Cardiac fibroblast (primary cell): ENCODE measurements at regions not wholly inside any gene's neighbourhood (a gene's known extent, or its start where the extent isn't known, plus 50 kb on each side); places are given as distances from the start of the nearest gene placed in this dataset.

Experiments used
- DNase-seq, 2 donors: peaks; one replicate each; pipeline versions ENCODE4 v3.0.0 to v3.0.0-alpha.2; 2010; ENCODE audit warnings: low read depth in 2 of 2
- H3K4me3 ChIP-seq, 2 donors: replicated peaks in 1 of 2; 1 replicate in 1 of 2; 2 replicates in 1 of 2; pipeline ENCODE4 v1.5.1; 2011; ENCODE audit warnings: low read depth in 2 of 2, low read length in 2 of 2, mild to moderate bottlenecking in 2 of 2, moderate library complexity in 1 of 2
- CTCF ChIP-seq: IDR thresholded peaks from one replicate; pipeline ENCODE4 v1.5.1; 2011; ENCODE audit warnings: low read depth, mild to moderate bottlenecking, low read length, inconsistent platforms

DNA sequence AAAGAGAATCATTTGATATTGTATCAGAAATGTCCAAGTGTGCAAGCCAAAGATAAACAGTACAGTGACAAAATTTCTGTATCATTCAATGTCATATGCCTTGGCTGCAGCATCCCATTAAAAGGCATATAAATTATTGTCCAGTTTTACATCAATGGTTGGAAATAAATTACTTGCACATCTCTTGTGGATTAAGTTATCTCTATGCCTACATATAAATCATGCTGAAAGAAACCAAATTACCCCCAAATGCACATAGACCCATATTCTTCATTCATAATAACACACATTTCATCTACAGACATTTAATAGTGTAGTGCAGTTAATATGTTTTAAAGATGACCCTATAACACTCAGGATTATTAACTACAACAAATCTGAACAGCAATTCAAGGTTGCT, 1415.7 kb upstream of the PCDH9 start:
- no peak for TF ChIP-seq CTCF
- DNase-seq, result no peak
- H3K4me3 ChIP-seq, result no peak overlapping the region

DNA sequence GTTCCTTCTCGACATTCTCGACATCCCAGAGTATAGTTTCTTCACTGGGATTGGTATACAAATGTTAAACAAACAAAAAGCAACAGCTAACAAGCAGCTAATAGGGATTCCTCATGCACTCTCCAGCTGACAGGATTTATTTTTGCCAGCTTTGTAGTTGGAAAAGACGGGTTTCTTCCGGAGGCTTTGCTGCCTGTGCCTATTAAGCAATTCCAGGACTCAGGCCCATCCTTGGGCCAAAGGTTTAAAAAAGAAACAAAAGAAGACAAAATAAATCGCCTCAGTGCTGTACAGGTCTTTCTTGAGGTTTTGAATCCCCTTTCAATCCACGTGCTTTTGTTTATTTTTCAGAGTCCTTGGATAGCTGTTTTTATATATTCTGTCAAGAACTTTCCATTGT, 1414.5 kb upstream of the PCDH9 start:
- no peak for TF ChIP-seq CTCF
- no peak for DNase-seq
- H3K4me3 ChIP-seq, result no peak overlapping the region

- H3K4me3 ChIP-seq, result no peak overlapping the region
- TF ChIP-seq CTCF, result no peak
Observed at GRCh38 chr13:68636784-68637183, 1406.6 kb upstream of the PCDH9 start.

GRCh38 chr13:68628994-68629393, 1398.9 kb upstream of the PCDH9 start:
- TF ChIP-seq CTCF, result no peak
- H3K4me3 ChIP-seq, result no peak overlapping the region
- no peak for DNase-seq

More at GRCh38 chr13:68636784-68637183, 1406.6 kb upstream of the PCDH9 start:
- no peak for DNase-seq

DNA sequence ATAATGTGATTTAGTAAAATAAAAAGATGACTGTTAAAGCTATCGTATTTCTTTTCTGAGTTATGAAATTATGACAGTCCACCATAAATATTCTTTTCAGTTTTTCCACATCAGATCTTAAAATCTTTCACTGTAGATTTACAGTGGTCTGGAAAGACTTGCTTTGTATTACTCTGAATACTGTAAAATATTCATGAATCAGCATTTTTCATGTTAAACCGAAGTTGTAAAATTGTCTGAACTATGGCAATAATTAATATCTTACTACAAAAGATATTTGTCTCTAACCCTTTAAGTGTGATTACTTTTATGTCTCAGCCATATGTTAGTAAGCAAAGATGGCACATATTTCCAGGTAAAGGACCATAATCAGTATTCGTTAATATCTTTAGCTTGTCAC, 1397.2 kb upstream of the PCDH9 start:
- no peak overlapping the region for H3K4me3 ChIP-seq
- TF ChIP-seq CTCF, result no peak
- no peak for DNase-seq

- DNase-seq, result no peak
- H3K4me3 ChIP-seq, result no peak overlapping the region
- TF ChIP-seq CTCF, result no peak
Observed at GRCh38 chr13:68616600-68617222, 1386.6 kb upstream of the PCDH9 start.

DNA sequence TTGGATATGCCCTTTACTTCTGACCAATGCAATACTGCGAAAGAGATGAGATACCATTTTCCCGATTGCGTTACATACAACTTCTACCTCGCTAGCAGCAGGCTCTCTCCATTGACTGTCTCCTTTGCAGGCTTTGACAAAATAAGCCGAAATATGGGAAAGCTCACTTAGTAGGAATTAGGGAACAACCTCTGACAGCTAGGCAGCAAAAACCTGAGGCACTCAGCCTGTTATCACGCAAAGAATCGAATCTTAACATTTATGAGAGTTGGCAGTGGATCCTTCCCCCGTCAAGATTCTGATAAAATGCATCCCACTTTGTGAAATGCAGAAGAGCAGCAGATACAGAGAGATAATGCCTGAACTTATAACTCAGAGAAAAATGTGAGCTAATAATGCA, 1379.5 kb upstream of the PCDH9 start:
- no peak for TF ChIP-seq CTCF
- no peak for DNase-seq
- no peak overlapping the region for H3K4me3 ChIP-seq
